K562 (cell line): ENCODE measurements at regions not wholly inside any gene's neighbourhood (a gene's known extent, or its start where the extent isn't known, plus 50 kb on each side); places are given as distances from the start of the nearest gene placed in this dataset.
"Not testable (repeated sequence)": the region's sequence is repeated elsewhere in the genome, so short reads cannot be mapped to it uniquely, and the experiment has no call there.

Experiments used
- ATAC-seq: fragments of 200-7000 bp; cut with Tn5 transposase; 3 replicates; pipeline ENCODE4 v1.9.1; 2020; ENCODE audit warnings: moderate library complexity
- BruUV-seq: library from RNA; stranded (reverse); fragments of 400-500 nt; replicated peaks from 2 replicates; lab custom pipeline; 2021; lab: Mats Ljungman, UMichigan
- CTCF ChIA-PET: fragments of 300-600 bp; formaldehyde crosslinking; extraction: SDS; loops from one replicate; lab custom pipeline; 2021; ENCODE audit warnings: low intra/inter-chr PET ratio; lab: Yijun Ruan, JAX
- POLR2A ChIA-PET: fragments of 300-600, 350-650 bp; sonication (Branson Sonifier 250); formaldehyde crosslinking; extraction: SDS; loops from one replicate; lab custom pipeline; 2021; ENCODE audit warnings: antibody characterized with exemption, inconsistent platforms; lab: Yijun Ruan, JAX
- DNase-seq, 4 experiments: peaks; one replicate each; pipeline versions ENCODE4 v3.0.0 to v3.0.0-alpha.2; 2011 to 2018; ENCODE audit warnings: low spot score in 3 of 4, mixed read lengths in 3 of 4; ENCODE audit errors: extremely low read depth in 1 of 4
- FAIRE-seq: peaks from 2 replicates; lab custom pipeline; 2011; peaks lifted over from hg19 to GRCh38; lab: Jason Lieb, UNC
- H2AFZ ChIP-seq: 2 replicates; pipeline ENCODE4 v1.6.0; 2011; ENCODE audit warnings: low read depth, low read length, control low read depth, inconsistent platforms
- H3K27ac ChIP-seq: fragments of 200-600 bp; 3 replicates; pipeline ENCODE4 v1.8.0; 2011; ENCODE audit warnings: low read depth, mild to moderate bottlenecking, control low read depth, inconsistent platforms, low read length, moderate library complexity, mixed read lengths; ENCODE audit errors: extremely low read depth
- H3K27me3 ChIP-seq, 2 experiments: fragments of 300-600 bp in 1 of 2; 2 replicates in 1 of 2; 3 replicates in 1 of 2; pipeline versions ENCODE4 v1.6.0 to v1.8.0; 2011; ENCODE audit warnings: inconsistent platforms in 2 of 2, low read length in 2 of 2, mild to moderate bottlenecking in 1 of 2, mixed read lengths in 1 of 2, moderate library complexity in 1 of 2; ENCODE audit not compliant: control insufficient read depth in 2 of 2, insufficient read depth in 2 of 2
- H3K36me3 ChIP-seq: fragments of 300-600 bp; 3 replicates; pipeline ENCODE4 v1.8.0; 2011; ENCODE audit warnings: mild to moderate bottlenecking, low read length, inconsistent platforms; ENCODE audit not compliant: control insufficient read depth, insufficient read depth
- H3K4me1 ChIP-seq, 2 experiments: fragments of 200-600 bp in 1 of 2; replicated peaks in 1 of 2; 2 replicates in 1 of 2; 3 replicates in 1 of 2; pipeline versions ENCODE4 v1.5.1 to v1.8.0; 2011; ENCODE audit warnings: inconsistent platforms in 2 of 2, low read length in 2 of 2, mild to moderate bottlenecking in 1 of 2, mixed read lengths in 1 of 2, moderate library complexity in 1 of 2; ENCODE audit not compliant: control insufficient read depth in 2 of 2, insufficient read depth in 2 of 2
- H3K4me2 ChIP-seq: 2 replicates; pipeline ENCODE4 v1.6.1; 2011; ENCODE audit warnings: low read length, control low read depth, inconsistent platforms, mixed read lengths; ENCODE audit not compliant: insufficient read depth
- H3K4me3 ChIP-seq: fragments of 200-600 bp; sonication (generic), shearing (Covaris generic); 2 replicates; pipeline ENCODE4 v1.5.1; 2016; ENCODE audit warnings: control low read depth, inconsistent platforms
- H3K79me2 ChIP-seq: fragments of 200-600 bp; 3 replicates; pipeline ENCODE4 v1.8.0; 2011; ENCODE audit warnings: low read length, inconsistent platforms; ENCODE audit not compliant: control insufficient read depth, insufficient read depth
- H3K9ac ChIP-seq, 2 experiments: 2 replicates each; pipeline versions ENCODE4 v1.6.0 to v1.6.1; 2011; ENCODE audit warnings: low read depth in 2 of 2, low read length in 2 of 2, control low read depth in 1 of 2, inconsistent platforms in 1 of 2, mild to moderate bottlenecking in 1 of 2, mixed read lengths in 1 of 2; ENCODE audit not compliant: insufficient read depth in 1 of 2
- H3K9me1 ChIP-seq: one replicate; pipeline ENCODE4 v1.6.0; 2011; ENCODE audit warnings: inconsistent platforms, mild to moderate bottlenecking, low read length, moderate library complexity; ENCODE audit not compliant: control insufficient read depth, insufficient read depth
- H3K9me3 ChIP-seq: replicated peaks from 2 replicates; pipeline ENCODE4 v1.5.1; 2011; ENCODE audit warnings: low read depth, low read length, inconsistent platforms; ENCODE audit not compliant: control insufficient read depth, insufficient read depth
- H4K20me1 ChIP-seq: replicated peaks from 2 replicates; pipeline ENCODE4 v1.6.1; 2011; ENCODE audit warnings: low read length, inconsistent platforms, mixed read lengths; ENCODE audit not compliant: control insufficient read depth, insufficient read depth
- WGBS: fragments of 100-300 bp; shearing (Covaris generic); methylation state at CpG from one replicate; pipeline ENCODE4 v1.1.6; 2016; ENCODE audit warnings: low coverage, mixed read lengths; ENCODE audit not compliant: insufficient coverage; ENCODE audit errors: missing lambda C conversion rate; 5-methylcytosine and 5-hydroxymethylcytosine counted together
- in situ Hi-C: fragments of 300-500 bp; cut with MboI; formaldehyde crosslinking; loops from 4 replicates; pipeline ENCODE4 v1.15.0; 2018; ENCODE audit warnings: inconsistent platforms, mixed read lengths
- intact Hi-C: fragments of 100-400 bp; cut with micrococcal nuclease; formaldehyde crosslinking; loops from 2 replicates; pipeline ENCODE4 v1.14.2; 2022

- H3K4me1 ChIP-seq, H3K36me3 ChIP-seq, H4K20me1 ChIP-seq, H3K4me3 ChIP-seq, POLR2A ChIA-PET, H3K4me2 ChIP-seq, in situ Hi-C loops, H3K9me1 ChIP-seq, H2AFZ ChIP-seq, H3K9ac ChIP-seq, CTCF ChIA-PET, H3K9me3 ChIP-seq, ATAC-seq, FAIRE-seq, intact Hi-C loops, H3K79me2 ChIP-seq, BruUV-seq, H3K27ac ChIP-seq, DNase-seq, H3K27me3 ChIP-seq: not testable (repeated sequence)
- WGBS, result 0% methylated on average over 3 of the region's 3 CpGs
Measured at GRCh38 chr6:58121616-58122015, 804.2 kb downstream of the PRIM2 start.

GRCh38 chr6:58123770-58124169 is 806.3 kb downstream of the PRIM2 start:
- H3K4me2 ChIP-seq, H2AFZ ChIP-seq, H3K9me3 ChIP-seq, H3K79me2 ChIP-seq, H3K9me1 ChIP-seq, intact Hi-C loops, POLR2A ChIA-PET, H4K20me1 ChIP-seq, H3K36me3 ChIP-seq, CTCF ChIA-PET, H3K27ac ChIP-seq, BruUV-seq, in situ Hi-C loops, H3K4me1 ChIP-seq, H3K4me3 ChIP-seq, DNase-seq, FAIRE-seq, ATAC-seq, H3K9ac ChIP-seq, H3K27me3 ChIP-seq: not testable (repeated sequence)
- WGBS, result 0% methylated on average over 2 of the region's 2 CpGs

- DNase-seq, POLR2A ChIA-PET, in situ Hi-C loops, BruUV-seq, H3K4me2 ChIP-seq, CTCF ChIA-PET, H3K27ac ChIP-seq, H3K9me3 ChIP-seq, intact Hi-C loops, H4K20me1 ChIP-seq, H3K9ac ChIP-seq, H3K36me3 ChIP-seq, H3K4me3 ChIP-seq, H3K27me3 ChIP-seq, H3K9me1 ChIP-seq, H3K4me1 ChIP-seq, FAIRE-seq, H3K79me2 ChIP-seq, ATAC-seq, H2AFZ ChIP-seq: not testable (repeated sequence)
- WGBS, result 0% methylated on average over 2 of the region's 2 CpGs
Measured at GRCh38 chr6:58128549-58128948, 811.1 kb downstream of the PRIM2 start.

- H4K20me1 ChIP-seq, intact Hi-C loops, H3K9me3 ChIP-seq, H3K4me1 ChIP-seq, H3K4me2 ChIP-seq, BruUV-seq, CTCF ChIA-PET, H3K36me3 ChIP-seq, in situ Hi-C loops, FAIRE-seq, H3K9ac ChIP-seq, H3K9me1 ChIP-seq, H3K27ac ChIP-seq, ATAC-seq, DNase-seq, H3K79me2 ChIP-seq, H3K4me3 ChIP-seq, H3K27me3 ChIP-seq, POLR2A ChIA-PET, H2AFZ ChIP-seq: not testable (repeated sequence)
- WGBS, result 0% methylated on average over 1 of the region's 1 CpG
Measured at GRCh38 chr6:58129098-58129497, 811.7 kb downstream of the PRIM2 start.
